ENCODE measurements at regions not wholly inside any gene's neighbourhood (a gene's known extent, or its start where the extent isn't known, plus 50 kb on each side); places are given as distances from the start of the nearest gene placed in this dataset.

DNA sequence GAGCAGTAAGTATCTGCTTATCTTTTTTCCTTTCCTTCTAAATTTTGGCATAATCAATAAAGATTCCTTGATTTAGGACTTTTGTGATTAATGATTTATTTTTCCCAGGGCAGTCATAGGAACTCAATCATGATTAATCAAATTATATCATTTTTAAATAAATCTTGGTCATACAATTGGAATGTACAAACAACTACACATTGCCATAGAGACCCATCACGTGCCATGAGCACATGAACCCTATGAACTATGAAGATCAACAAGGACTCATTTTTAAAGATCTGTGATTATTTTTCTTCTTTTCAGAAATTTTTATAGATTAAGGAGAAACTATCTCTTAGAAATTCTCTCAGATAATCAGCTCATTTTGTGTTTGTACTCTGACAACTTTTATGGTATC, 622.4 kb downstream of the BCKDHB start:
- TF ChIP-seq, protein P1, sequence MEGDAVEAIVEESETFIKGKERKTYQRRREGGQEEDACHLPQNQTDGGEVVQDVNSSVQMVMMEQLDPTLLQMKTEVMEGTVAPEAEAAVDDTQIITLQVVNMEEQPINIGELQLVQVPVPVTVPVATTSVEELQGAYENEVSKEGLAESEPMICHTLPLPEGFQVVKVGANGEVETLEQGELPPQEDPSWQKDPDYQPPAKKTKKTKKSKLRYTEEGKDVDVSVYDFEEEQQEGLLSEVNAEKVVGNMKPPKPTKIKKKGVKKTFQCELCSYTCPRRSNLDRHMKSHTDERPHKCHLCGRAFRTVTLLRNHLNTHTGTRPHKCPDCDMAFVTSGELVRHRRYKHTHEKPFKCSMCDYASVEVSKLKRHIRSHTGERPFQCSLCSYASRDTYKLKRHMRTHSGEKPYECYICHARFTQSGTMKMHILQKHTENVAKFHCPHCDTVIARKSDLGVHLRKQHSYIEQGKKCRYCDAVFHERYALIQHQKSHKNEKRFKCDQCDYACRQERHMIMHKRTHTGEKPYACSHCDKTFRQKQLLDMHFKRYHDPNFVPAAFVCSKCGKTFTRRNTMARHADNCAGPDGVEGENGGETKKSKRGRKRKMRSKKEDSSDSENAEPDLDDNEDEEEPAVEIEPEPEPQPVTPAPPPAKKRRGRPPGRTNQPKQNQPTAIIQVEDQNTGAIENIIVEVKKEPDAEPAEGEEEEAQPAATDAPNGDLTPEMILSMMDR (conservative IDR thresholded peaks at IDR 0.05): no peak
- TF ChIP-seq ZFX (IDR thresholded peaks at IDR 0.05): no peak
